ENCODE measurements at regions not wholly inside any gene's neighbourhood (a gene's known extent, or its start where the extent isn't known, plus 50 kb on each side); places are given as distances from the start of the nearest gene placed in this dataset.

- in situ Hi-C loops (cut with MboI) (no loop called here), intact Hi-C loops (cut with micrococcal nuclease) (no loop called here)
- DNase-seq (ENCODE audit: extremely low read depth in 1 of 4, low spot score in 3 of 4), result no peak
- no peak overlapping the region for H2AFZ ChIP-seq (ENCODE audit: low read depth, low read length)
- H3K9me1 ChIP-seq (ENCODE audit: control insufficient read depth, insufficient read depth, low read length), result no peaks in the 10 kb centered on the region
- no peak overlapping the region for H3K27ac ChIP-seq (ENCODE audit: extremely low read depth, low read depth, low read length)
- H3K4me1 ChIP-seq (replicated peaks in 1 of 2; ENCODE audit: control insufficient read depth in 2 of 2, insufficient read depth in 2 of 2, low read length in 2 of 2), result no peaks in the 10 kb centered on the region
- H3K36me3 ChIP-seq (ENCODE audit: control insufficient read depth, insufficient read depth, low read length), result no peaks in the 10 kb centered on the region
- no peak overlapping the region for H3K4me3 ChIP-seq
- no peak for FAIRE-seq
- TF ChIP-seq ZNF551 (CRISPR knock-in tag; IDR thresholded peaks at IDR 0.05) (no peak), SMAD2 (IDR thresholded peaks at IDR 0.05; ENCODE audit: low read depth, low read length) (no peak), ZNF57 (CRISPR knock-in tag; IDR thresholded peaks at IDR 0.05) (no peak), RBM39 (optimal IDR thresholded peaks at IDR 0.05; ENCODE audit: low read depth, low read length) (no peak), HSF4 (CRISPR knock-in tag; IDR thresholded peaks at IDR 0.05; ENCODE audit: borderline replicate concordance) (no peak), NBN (IDR thresholded peaks at IDR 0.05; ENCODE audit: low read depth) (no peak), GATAD2B (IDR thresholded peaks at IDR 0.05; ENCODE audit: borderline replicate concordance) (no peak), HES1 (IDR thresholded peaks at IDR 0.05; ENCODE audit: low read depth) (no peak), ZNF146 (CRISPR knock-in tag; IDR thresholded peaks at IDR 0.05; ENCODE audit: unreplicated experiment) (no peak), SAP30 (IDR thresholded peaks at IDR 0.05; ENCODE audit: borderline replicate concordance, insufficient read depth, low read depth, low read length, poor library complexity, severe bottlenecking) (no peak), CREB3L1 (IDR thresholded peaks at IDR 0.05; ENCODE audit: borderline replicate concordance, low read depth) (no peak), MAFG (tag; conservative IDR thresholded peaks at IDR 0.05) (no peak), ZNF445 (CRISPR knock-in tag; IDR thresholded peaks at IDR 0.05; ENCODE audit: low read depth) (no peak), PREB (CRISPR knock-in tag; IDR thresholded peaks at IDR 0.05) (no peak), PPARD (CRISPR knock-in tag; IDR thresholded peaks at IDR 0.05) (no peak)
- no peak overlapping the region for H3K4me2 ChIP-seq (ENCODE audit: insufficient read depth, low read length)
- 0% methylated on average over 6 of the region's 6 CpGs for WGBS (ENCODE audit: insufficient coverage, low coverage, missing lambda C conversion rate)
- peaks cover 11 to 45% of the 10 kb centered on the region in 2 experiments; a peak in 4 of 5 replicates for H3K27me3 ChIP-seq (ENCODE audit: control insufficient read depth in 2 of 2, insufficient read depth in 2 of 2, low read length in 2 of 2)
- POLR2A ChIA-PET, result interaction anchor here (0.5 kb wide), 1 partner anchor 47 kb away, joined by 3 read pairs; no protein-coding TSS in a partner anchor
- H3K9ac ChIP-seq (ENCODE audit: insufficient read depth in 1 of 2, low read depth in 2 of 2, low read length in 2 of 2), result no peak overlapping the region
- H4K20me1 ChIP-seq (replicated peaks; ENCODE audit: control insufficient read depth, insufficient read depth, low read length), result no peaks in the 10 kb centered on the region
- H3K9me3 ChIP-seq (replicated peaks; ENCODE audit: control insufficient read depth, insufficient read depth, low read depth, low read length), result no peaks in the 10 kb centered on the region
- BruUV-seq (replicated peaks), result no TSS peak
- no peaks in the 10 kb centered on the region for H3K79me2 ChIP-seq (ENCODE audit: control insufficient read depth, insufficient read depth, low read length)
- no peak for ATAC-seq
- CTCF ChIA-PET (ENCODE audit: low intra/inter-chr PET ratio), result no interaction called here
These were observed 163.7 kb downstream of the URI1 start for GRCh38 chr19:30105727-30106126.

All from K562 (cell line).